Ovary (tissue), 7 donors: ENCODE measurements at regions not wholly inside any gene's neighbourhood (a gene's known extent, or its start where the extent isn't known, plus 50 kb on each side); places are given as distances from the start of the nearest gene placed in this dataset.

Source experiments
- DNase-seq, 5 donors: peaks; one replicate each; pipeline ENCODE4 v3.0.0-alpha.2; 2019 to 2020
- H3K27ac ChIP-seq, 2 donors: fragments of 200-600 bp; one replicate each; pipeline versions ENCODE4 v1.5.1 to v1.8.0; 2019 to 2022
- H3K27me3 ChIP-seq: fragments of 200-600 bp; one replicate; pipeline ENCODE4 v1.8.0; 2022
- H3K36me3 ChIP-seq: fragments of 200-600 bp; sonication (generic); one replicate; pipeline ENCODE4 v1.5.1; 2019
- H3K4me1 ChIP-seq: one replicate; pipeline ENCODE4 v1.8.1; 2013; ENCODE audit warnings: mild to moderate bottlenecking, moderate library complexity; ENCODE audit not compliant: insufficient read depth
- H3K4me3 ChIP-seq: fragments of 200-600 bp; sonication (generic); one replicate; pipeline ENCODE4 v1.5.1; 2017
- H3K9me3 ChIP-seq, 2 donors: fragments of 200-600 bp in 1 of 2; sonication (generic) in 1 of 2; one replicate each; pipeline versions ENCODE4 v1.5.1 to v1.8.1; 2013 to 2019; ENCODE audit warnings: mild to moderate bottlenecking in 1 of 2, moderate library complexity in 1 of 2
- CTCF ChIP-seq, 3 donors: fragments of 450-650 bp in 2 of 3; fragments of 200-600 bp in 1 of 3; IDR thresholded peaks; one replicate each; pipeline versions ENCODE4 v1.5.1 to v1.8.0; 2016 to 2022; ENCODE audit warnings: antibody characterized with exemption in 3 of 3, mild to moderate bottlenecking in 1 of 3
- EP300 ChIP-seq: sonication (generic); formaldehyde crosslinking; IDR thresholded peaks from one replicate; pipeline ENCODE4 v1.6.1; 2017; ENCODE audit warnings: antibody characterized with exemption
- POLR2A ChIP-seq: fragments of 450-650 bp; IDR thresholded peaks from one replicate; pipeline ENCODE4 v1.6.1; 2017; ENCODE audit warnings: antibody characterized with exemption, mild to moderate bottlenecking, moderate library complexity
- WGBS, 3 donors: extraction: QIAGEN DNeasy Blood & Tissue Kit in 1 of 3; methylation state at CpG; one replicate each; pipeline versions ENCODE4 v1.1.5 to v1.1.7; 2013 to 2017; 5-methylcytosine and 5-hydroxymethylcytosine counted together
- intact Hi-C, 4 donors: fragments of 100-400 bp; cut with DNase I; formaldehyde crosslinking; loops; one replicate each; pipeline versions ENCODE4 v1.11.0 to v1.15.1; 2022 to 2023
- donor health status: DM: no; HTN: no; CAD: no; lungs with moderate emphysema.
- donor health status: DM: no; HTN: no; CAD: no.
- donor health status: Bipolar disorder and iron deficiency.
- donor health status: DM: no; HTN: no; CAD: no.
- donor health status: DM: yes; HTN: yes; CAD: no.

- TF ChIP-seq POLR2A = no peak
- Histone ChIP-seq H3K9me3 (no peaks in the 10 kb centered on the region), H3K27me3 (no peaks in the 10 kb centered on the region), H3K4me1 (peaks cover 1% of the 10 kb centered on the region), H3K4me3 (no peak overlapping the region), H3K27ac (no peak overlapping the region), H3K36me3 (no peaks in the 10 kb centered on the region)
- WGBS, 3 donors = 83 to 84% (median 83%) methylated on average over 6 of the region's 6 CpGs
- no peak for DNase-seq
- intact Hi-C loops = no loop called here
Measured at GRCh38 chr10:34911661-34912205, 96.6 kb upstream of the PARD3 start.

DNA sequence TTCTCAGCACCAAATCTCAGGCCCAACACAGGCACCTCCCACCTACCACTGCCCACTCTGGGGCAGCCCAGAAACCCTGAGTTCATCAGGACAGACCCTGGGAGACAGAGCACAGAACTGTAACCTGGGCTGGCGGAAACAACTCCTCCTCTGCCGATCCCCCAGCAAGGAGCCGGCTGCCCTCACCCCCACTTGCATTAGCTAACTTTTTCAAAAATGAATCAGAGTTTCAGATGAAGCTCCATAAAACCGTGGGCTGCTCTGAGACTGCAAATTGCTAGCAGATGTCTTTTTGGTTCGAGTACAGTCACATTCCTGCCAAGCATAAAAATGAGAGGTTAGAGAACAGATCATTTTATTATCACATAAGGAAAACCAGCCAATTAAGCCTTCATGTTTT is 93.4 kb upstream of the PARD3 start:
- no peak for DNase-seq
- 29 to 30% (median 30%) methylated on average over 5 of the region's 5 CpGs for WGBS, 3 donors

GRCh38 chr10:34907743-34908430 is 92.8 kb upstream of the PARD3 start:
- intact Hi-C loops = loop anchor here in 1 of 4 donors (5.0 kb wide), 1 partner anchor 51 kb away; no protein-coding TSS in a partner anchor
- Histone ChIP-seq H3K36me3 (no peaks in the 10 kb centered on the region), H3K4me1 (no peaks in the 10 kb centered on the region), H3K27me3 (no peaks in the 10 kb centered on the region), H3K4me3 (no peak overlapping the region), H3K9me3 (no peaks in the 10 kb centered on the region), H3K27ac (no peak overlapping the region)
- DNase-seq = no peak
- 42 to 65% (median 63%) methylated on average over 5 of the region's 5 CpGs for WGBS, 3 donors
- TF ChIP-seq CTCF (IDR thresholded peaks at IDR 0.05) (no peak), POLR2A (no peak), EP300 (no peak)

More for the DNA sequence above, 93.4 kb upstream of the PARD3 start:
- intact Hi-C loops = loop anchor here in 1 of 4 donors (5.0 kb wide), 1 partner anchor 51 kb away; no protein-coding TSS in a partner anchor
- H3K9me3 ChIP-seq = no peaks in the 10 kb centered on the region
- no peaks in the 10 kb centered on the region for H3K27me3 ChIP-seq
- H3K4me3 ChIP-seq = no peak overlapping the region
- H3K4me1 ChIP-seq = no peaks in the 10 kb centered on the region
- H3K36me3 ChIP-seq = no peaks in the 10 kb centered on the region
- no peak for TF ChIP-seq POLR2A
- no peak for TF ChIP-seq CTCF (IDR thresholded peaks at IDR 0.05)
- H3K27ac ChIP-seq = no peak overlapping the region

GRCh38 chr10:34906067-34906965 is 91.2 kb upstream of the PARD3 start:
- Histone ChIP-seq H3K9me3 (no peaks in the 10 kb centered on the region), H3K27ac (no peak overlapping the region), H3K27me3 (no peaks in the 10 kb centered on the region), H3K4me3 (no peak overlapping the region), H3K36me3 (no peaks in the 10 kb centered on the region), H3K4me1 (no peaks in the 10 kb centered on the region)
- intact Hi-C loops = loop anchor here in 1 of 4 donors (5.0 kb wide), 1 partner anchor 49 kb away; no protein-coding TSS in a partner anchor
- DNase-seq = no peak
- TF ChIP-seq EP300 = no peak
- TF ChIP-seq CTCF (IDR thresholded peaks at IDR 0.05) = no peak
- WGBS, 3 donors = 86 to 92% (median 90%) methylated on average over 29 of the region's 29 CpGs
